Central memory CD8-positive, alpha-beta T cell (primary cell): ENCODE measurements at regions not wholly inside any gene's neighbourhood (a gene's known extent, or its start where the extent isn't known, plus 50 kb on each side); places are given as distances from the start of the nearest gene placed in this dataset.

Experiments used
- ATAC-seq: fragments of 150-1000 bp; cut with Tn5 transposase; replicated peaks from 2 replicates; pipeline ENCODE4 v1.10.0; 2022; ENCODE audit warnings: mild to moderate bottlenecking, moderate FRiP score, moderate number of reproducible peaks; ENCODE audit not compliant: poor library complexity, severe bottlenecking; ENCODE audit errors: extremely low read depth
- DNase-seq, 2 donors: peaks; one replicate each; pipeline ENCODE4 v3.0.0; 2021; ENCODE audit warnings: low spot score in 2 of 2
- H3K27ac Mint-ChIP-seq: one replicate; pipeline ENCODE4 v1.8.0; 2022; ENCODE audit warnings: low read depth, mild to moderate bottlenecking, moderate library complexity, mixed read lengths
- H3K27me3 Mint-ChIP-seq: one replicate; pipeline ENCODE4 v1.8.0; 2022; ENCODE audit warnings: mixed read lengths
- H3K36me3 Mint-ChIP-seq: one replicate; pipeline ENCODE4 v1.8.0; 2022; ENCODE audit warnings: mild to moderate bottlenecking, moderate library complexity, mixed read lengths; ENCODE audit not compliant: insufficient read depth
- H3K4me1 Mint-ChIP-seq: one replicate; pipeline ENCODE4 v1.8.0; 2022; ENCODE audit warnings: mixed read lengths
- H3K4me3 Mint-ChIP-seq: one replicate; pipeline ENCODE4 v1.8.0; 2022; ENCODE audit warnings: mild to moderate bottlenecking, moderate library complexity, mixed read lengths
- H3K9me3 Mint-ChIP-seq: one replicate; pipeline ENCODE4 v1.8.0; 2022; ENCODE audit warnings: mixed read lengths

GRCh38 chr11:131099013-131099412 lies 182.7 kb upstream of the SNX19 start:
- Mint-ChIP-seq H3K4me1 (no peaks in the 10 kb centered on the region), H3K4me3 (no peak overlapping the region), H3K9me3 (no peaks in the 10 kb centered on the region), H3K27me3 (peaks cover 4% of the 10 kb centered on the region), H3K27ac (no peak overlapping the region), H3K36me3 (no peaks in the 10 kb centered on the region)
- ATAC-seq (no peak), DNase-seq (no peak)

GRCh38 chr11:131099746-131100145 lies 183.5 kb upstream of the SNX19 start:
- Mint-ChIP-seq H3K4me1 (no peaks in the 10 kb centered on the region), H3K27ac (no peak overlapping the region), H3K27me3 (peaks cover 11% of the 10 kb centered on the region), H3K36me3 (no peaks in the 10 kb centered on the region), H3K4me3 (no peak overlapping the region), H3K9me3 (no peaks in the 10 kb centered on the region)
- DNase-seq = no peak
- no peak for ATAC-seq

DNA sequence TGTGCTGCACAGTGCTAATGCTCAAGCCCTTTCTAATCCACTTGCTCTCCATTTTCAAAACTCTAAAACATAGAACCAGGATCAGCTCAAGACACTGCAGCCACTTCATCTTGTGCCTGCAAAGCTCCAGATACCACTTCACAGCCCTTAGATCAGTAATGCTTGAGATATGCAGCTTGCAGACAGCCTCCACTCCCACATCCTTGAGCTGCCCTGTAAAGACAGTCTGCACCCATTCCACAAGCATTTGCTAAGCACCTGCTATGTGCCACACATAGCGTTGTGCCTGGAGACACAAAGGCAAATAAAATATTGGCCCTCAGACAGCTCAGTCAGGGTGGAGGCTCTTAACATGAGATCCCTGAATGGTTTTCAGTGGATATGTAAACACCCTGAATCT lies 192.5 kb upstream of the SNX19 start:
- DNase-seq (no peak), ATAC-seq (no peak)
- no peak overlapping the region for H3K27ac Mint-ChIP-seq
- H3K4me3 Mint-ChIP-seq = no peak overlapping the region
- peaks cover 10% of the 10 kb centered on the region for H3K27me3 Mint-ChIP-seq
- no peaks in the 10 kb centered on the region for H3K9me3 Mint-ChIP-seq
- no peaks in the 10 kb centered on the region for H3K36me3 Mint-ChIP-seq
- no peaks in the 10 kb centered on the region for H3K4me1 Mint-ChIP-seq

DNA sequence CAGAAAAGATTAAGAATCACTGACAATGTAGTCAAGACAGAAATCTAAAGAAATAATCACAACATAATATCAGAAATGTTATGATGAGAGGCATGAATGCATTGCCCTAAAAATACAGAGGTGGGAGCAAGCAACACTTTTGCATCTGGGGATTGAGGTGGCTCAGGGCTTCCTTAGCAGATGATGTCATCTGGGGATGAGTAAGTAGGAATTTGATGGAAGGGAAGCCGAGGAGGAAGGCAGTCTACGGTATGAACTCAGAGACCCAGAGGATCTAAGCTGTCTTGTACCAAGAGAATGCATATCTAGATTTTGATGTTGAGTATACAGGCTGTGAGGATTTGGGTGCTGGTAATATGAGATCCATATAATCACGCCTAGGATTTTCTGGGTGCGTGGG lies 193.0 kb upstream of the SNX19 start:
- no peaks in the 10 kb centered on the region for H3K4me1 Mint-ChIP-seq
- H3K4me3 Mint-ChIP-seq = no peak overlapping the region
- DNase-seq (no peak), ATAC-seq (no peak)
- H3K27ac Mint-ChIP-seq = no peak overlapping the region
- H3K36me3 Mint-ChIP-seq = no peaks in the 10 kb centered on the region
- no peaks in the 10 kb centered on the region for H3K9me3 Mint-ChIP-seq
- peaks cover 5% of the 10 kb centered on the region for H3K27me3 Mint-ChIP-seq

DNA sequence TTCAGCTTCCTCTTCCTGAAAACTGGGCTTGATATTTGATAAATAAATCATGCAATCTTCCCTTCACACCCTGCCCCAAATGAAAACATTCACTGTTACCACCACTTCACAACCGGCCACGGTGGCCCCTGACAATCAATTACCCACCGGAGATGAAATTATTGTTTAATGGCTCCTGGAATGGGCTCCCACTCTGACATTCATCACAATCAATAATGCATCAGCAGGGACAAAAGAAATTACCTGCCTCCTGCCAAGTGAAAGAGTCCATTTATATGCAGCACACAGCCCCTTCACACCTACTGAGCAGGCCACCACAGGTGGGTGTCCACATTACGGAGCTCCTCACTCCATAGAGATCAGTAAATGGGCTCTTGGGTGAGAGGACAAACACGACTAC lies 193.5 kb upstream of the SNX19 start:
- no peaks in the 10 kb centered on the region for H3K36me3 Mint-ChIP-seq
- no peaks in the 10 kb centered on the region for H3K4me1 Mint-ChIP-seq
- H3K27ac Mint-ChIP-seq = no peak overlapping the region
- no peaks in the 10 kb centered on the region for H3K27me3 Mint-ChIP-seq
- no peaks in the 10 kb centered on the region for H3K9me3 Mint-ChIP-seq
- ATAC-seq = no peak
- DNase-seq = no peak
- no peak overlapping the region for H3K4me3 Mint-ChIP-seq

- no peaks in the 10 kb centered on the region for H3K36me3 Mint-ChIP-seq
- no peak overlapping the region for H3K4me3 Mint-ChIP-seq
- no peak for DNase-seq
- H3K4me1 Mint-ChIP-seq = no peaks in the 10 kb centered on the region
- H3K9me3 Mint-ChIP-seq = no peaks in the 10 kb centered on the region
- no peaks in the 10 kb centered on the region for H3K27me3 Mint-ChIP-seq
- ATAC-seq = no peak
- no peak overlapping the region for H3K27ac Mint-ChIP-seq
These were observed 195.5 kb upstream of the SNX19 start for GRCh38 chr11:131111775-131112174.

GRCh38 chr11:131118247-131118646 lies 202.0 kb upstream of the SNX19 start:
- Mint-ChIP-seq H3K9me3 (peaks cover 6% of the 10 kb centered on the region), H3K4me1 (no peaks in the 10 kb centered on the region), H3K27ac (no peak overlapping the region), H3K36me3 (no peaks in the 10 kb centered on the region), H3K27me3 (no peaks in the 10 kb centered on the region), H3K4me3 (no peak overlapping the region)
- no peak for ATAC-seq
- no peak for DNase-seq

DNA sequence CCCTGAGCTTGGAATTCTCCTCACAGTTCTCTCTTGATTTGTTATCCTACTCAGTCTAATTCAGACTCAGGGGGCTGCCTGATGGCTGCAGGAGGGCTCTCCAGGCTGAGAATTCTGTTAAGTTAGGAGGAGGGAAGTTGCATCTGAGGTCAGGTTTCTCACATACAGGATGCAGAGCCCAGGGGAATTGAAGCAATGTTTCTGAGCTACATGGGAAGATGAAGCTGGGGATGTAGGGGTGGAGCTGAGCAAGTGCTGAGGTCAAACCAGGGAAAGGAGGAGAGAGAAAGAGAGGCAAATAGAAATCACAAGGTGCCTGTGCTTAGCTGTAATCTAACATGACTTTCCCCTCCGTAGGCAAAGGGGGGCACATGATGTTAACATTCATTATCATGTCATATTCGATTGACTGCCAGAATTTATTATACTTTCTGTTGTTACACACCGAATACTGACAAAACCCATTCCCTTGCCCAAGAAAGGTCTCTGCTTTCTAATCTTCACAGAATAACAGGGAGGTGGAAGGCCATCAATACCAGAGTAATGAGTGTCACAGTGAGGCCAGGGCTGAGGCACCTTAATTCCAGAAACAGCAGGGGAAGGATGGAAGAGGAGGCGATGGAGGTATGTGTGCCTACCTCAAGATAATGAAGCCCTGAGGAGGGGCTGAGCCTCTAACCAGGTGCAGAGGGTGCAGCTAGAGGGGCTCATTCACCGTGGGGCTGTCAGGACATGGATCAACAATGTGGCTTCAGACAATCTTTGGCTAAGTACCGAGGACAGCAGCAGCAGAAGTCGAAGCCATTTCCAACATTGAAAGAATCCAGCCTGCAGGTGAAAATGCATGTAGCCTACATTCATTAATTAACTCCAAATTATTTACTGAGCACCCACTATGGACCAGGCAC lies 205.4 kb upstream of the SNX19 start:
- DNase-seq (no peak), ATAC-seq (no peak)
- Mint-ChIP-seq H3K36me3 (no peaks in the 10 kb centered on the region), H3K4me3 (no peak overlapping the region), H3K27me3 (no peaks in the 10 kb centered on the region), H3K27ac (no peak overlapping the region), H3K4me1 (no peaks in the 10 kb centered on the region), H3K9me3 (peaks cover 16% of the 10 kb centered on the region)

DNA sequence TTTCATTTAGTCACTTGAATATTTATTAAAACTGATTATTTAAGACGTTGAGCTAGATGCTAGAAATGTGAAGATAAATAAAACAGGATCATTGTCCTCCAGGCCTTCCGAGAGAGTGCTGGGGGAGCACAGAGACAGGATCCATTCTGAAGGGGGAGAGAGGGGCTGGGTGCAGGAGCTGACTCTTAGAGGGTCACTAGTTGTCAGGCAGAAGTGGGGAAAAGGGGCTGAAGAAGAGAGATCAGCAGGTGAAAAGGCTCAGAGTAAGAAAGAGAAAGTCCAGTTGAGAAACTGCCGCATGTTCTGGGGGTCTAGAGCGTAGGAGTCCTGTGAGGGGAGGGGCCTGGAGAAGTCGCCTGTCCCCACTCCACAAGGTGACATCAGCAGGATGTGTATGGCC lies 206.2 kb upstream of the SNX19 start:
- Mint-ChIP-seq H3K4me1 (no peaks in the 10 kb centered on the region), H3K27me3 (no peaks in the 10 kb centered on the region), H3K4me3 (no peak overlapping the region), H3K27ac (no peak overlapping the region), H3K36me3 (no peaks in the 10 kb centered on the region), H3K9me3 (peaks cover 16% of the 10 kb centered on the region)
- ATAC-seq (no peak), DNase-seq (no peak)

GRCh38 chr11:131129474-131129873 lies 213.2 kb upstream of the SNX19 start:
- H3K27me3 Mint-ChIP-seq = no peaks in the 10 kb centered on the region
- no peak overlapping the region for H3K27ac Mint-ChIP-seq
- H3K4me3 Mint-ChIP-seq = no peak overlapping the region
- no peaks in the 10 kb centered on the region for H3K36me3 Mint-ChIP-seq
- no peaks in the 10 kb centered on the region for H3K4me1 Mint-ChIP-seq
- no peak for DNase-seq
- no peak for ATAC-seq
- peaks cover 24% of the 10 kb centered on the region for H3K9me3 Mint-ChIP-seq

GRCh38 chr11:131135611-131136010 lies 219.3 kb upstream of the SNX19 start:
- H3K9me3 Mint-ChIP-seq = peaks cover 11% of the 10 kb centered on the region
- DNase-seq = no peak
- H3K4me1 Mint-ChIP-seq = no peaks in the 10 kb centered on the region
- H3K27me3 Mint-ChIP-seq = no peaks in the 10 kb centered on the region
- H3K27ac Mint-ChIP-seq = no peak overlapping the region
- no peaks in the 10 kb centered on the region for H3K36me3 Mint-ChIP-seq
- no peak for ATAC-seq
- no peak overlapping the region for H3K4me3 Mint-ChIP-seq

GRCh38 chr11:131136486-131136885 lies 220.2 kb upstream of the SNX19 start:
- no peaks in the 10 kb centered on the region for H3K27me3 Mint-ChIP-seq
- no peak overlapping the region for H3K27ac Mint-ChIP-seq
- H3K4me3 Mint-ChIP-seq = no peak overlapping the region

DNA sequence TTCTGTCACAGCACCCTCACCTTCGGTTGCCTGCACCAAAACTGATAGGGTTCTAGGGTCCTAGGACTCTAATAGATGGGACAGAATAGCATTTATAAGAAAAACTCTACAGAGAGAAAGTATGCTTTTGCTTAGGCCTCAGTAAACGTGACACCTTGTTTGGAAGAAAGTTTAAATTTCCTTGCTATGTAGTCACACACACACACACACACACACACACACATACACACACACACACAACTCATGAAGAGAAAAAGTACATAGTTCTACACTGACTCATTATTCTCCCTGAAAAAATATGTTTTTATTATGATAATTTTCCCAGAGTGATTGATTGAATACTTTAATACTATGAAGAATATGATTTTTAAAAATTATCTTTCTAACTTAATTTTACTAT lies 220.8 kb upstream of the SNX19 start:
- H3K4me1 Mint-ChIP-seq = no peaks in the 10 kb centered on the region
- ATAC-seq = no peak

More at GRCh38 chr11:131136486-131136885, 220.2 kb upstream of the SNX19 start:
- Mint-ChIP-seq H3K9me3 (peaks cover 7% of the 10 kb centered on the region), H3K4me1 (no peaks in the 10 kb centered on the region), H3K36me3 (no peaks in the 10 kb centered on the region)
- ATAC-seq (no peak), DNase-seq (no peak)

More for the DNA sequence above, 220.8 kb upstream of the SNX19 start:
- Mint-ChIP-seq H3K9me3 (peaks cover 2% of the 10 kb centered on the region), H3K27ac (no peak overlapping the region), H3K4me3 (no peak overlapping the region), H3K27me3 (no peaks in the 10 kb centered on the region), H3K36me3 (no peaks in the 10 kb centered on the region)
- no peak for DNase-seq
